HCT116 (cell line): ENCODE measurements at regions not wholly inside any gene's neighbourhood (a gene's known extent, or its start where the extent isn't known, plus 50 kb on each side); places are given as distances from the start of the nearest gene placed in this dataset.

ENCODE experiments used
- ATAC-seq: fragments of 200-7000 bp; cut with Tn5 transposase; 2 replicates; pipeline ENCODE4 v1.9.1; 2020; ENCODE audit warnings: mild to moderate bottlenecking, moderate library complexity
- BruUV-seq: library from RNA; stranded (reverse); fragments of 400-500 nt; replicated peaks from 2 replicates; lab custom pipeline; 2021; lab: Mats Ljungman, UMichigan
- CTCF ChIA-PET: fragments of 300-600 bp; sonication (Branson Sonifier 250); formaldehyde crosslinking; loops from one replicate; lab custom pipeline; 2021; ENCODE audit warnings: antibody characterized with exemption; lab: Charles Lee
- POLR2A ChIA-PET: fragments of 300-600, 350-600 bp; sonication (Branson Sonifier 250); formaldehyde crosslinking; loops from one replicate; lab custom pipeline; 2021; ENCODE audit warnings: antibody characterized with exemption; lab: Charles Lee
- RAD21 ChIA-PET, 2 experiments: fragments of 300-600 bp; sonication (Branson Sonifier 250); formaldehyde crosslinking; loops; one replicate each; lab custom pipeline; 2023; ENCODE audit warnings: low total read pairs in 2 of 2; ENCODE audit not compliant: uncharacterized antibody in 2 of 2, unreplicated experiment in 2 of 2, low non-redundant PET in 1 of 2; lab: Charles Lee
- DNase-seq: peaks from one replicate; pipeline ENCODE4 v3.0.0-alpha.2; 2010; ENCODE audit warnings: low read depth, low spot score
- H2AFZ ChIP-seq: fragments of 200-600 bp; shearing (Covaris generic), sonication (generic); 2 replicates; pipeline ENCODE4 v1.6.1; 2017; ENCODE audit warnings: low read depth, mixed run types, mixed read lengths, antibody characterized with exemption, low read length; ENCODE audit not compliant: poor library complexity, severe bottlenecking
- H3K27ac ChIP-seq: 2 replicates; pipeline ENCODE4 v1.5.1; 2012; ENCODE audit warnings: low read depth, low read length
- H3K27me3 ChIP-seq: fragments of 200-600 bp; sonication (generic); 2 replicates; pipeline ENCODE4 v1.6.1; 2016; ENCODE audit warnings: mixed run types, low read length, mixed read lengths; ENCODE audit not compliant: insufficient read depth
- H3K36me3 ChIP-seq, 2 experiments: fragments of 200-500 bp in 1 of 2; fragments of 200-600 bp in 1 of 2; sonication (Bioruptor generic) in 1 of 2; sonication (generic) in 1 of 2; 2 replicates each; pipeline versions ENCODE4 v1.5.1 to v1.6.1; 2014 to 2016; ENCODE audit warnings: low read length in 2 of 2, inconsistent platforms in 1 of 2, mixed read lengths in 1 of 2, mixed run types in 1 of 2; ENCODE audit not compliant: insufficient read depth in 2 of 2, control insufficient read depth in 1 of 2
- H3K4me1 ChIP-seq, 2 experiments: fragments of 200-600 bp in 1 of 2; sonication (generic) in 1 of 2; 2 replicates each; pipeline versions ENCODE4 v1.5.1 to v1.6.1; 2012 to 2017; ENCODE audit warnings: low read length in 2 of 2, inconsistent platforms in 1 of 2, mild to moderate bottlenecking in 1 of 2, mixed read lengths in 1 of 2, mixed run types in 1 of 2, moderate library complexity in 1 of 2; ENCODE audit not compliant: insufficient read depth in 2 of 2, control insufficient read depth in 1 of 2
- H3K4me2 ChIP-seq: fragments of 200-600 bp; sonication (generic); 2 replicates; pipeline ENCODE4 v1.6.1; 2017; ENCODE audit warnings: mixed run types, low read length, mixed read lengths
- H3K4me3 ChIP-seq, 2 experiments: fragments of 200-600 bp in 1 of 2; sonication (generic) in 1 of 2; replicated peaks in 1 of 2; 2 replicates each; pipeline ENCODE4 v1.5.1; 2011 to 2016; ENCODE audit warnings: low read length in 2 of 2, control low read depth in 1 of 2, low read depth in 1 of 2, mild to moderate bottlenecking in 1 of 2, mixed read lengths in 1 of 2, mixed run types in 1 of 2
- H3K79me2 ChIP-seq: fragments of 200-600 bp; sonication (generic); 2 replicates; pipeline ENCODE4 v1.6.1; 2017; ENCODE audit warnings: mild to moderate bottlenecking, mixed run types, low read length, moderate library complexity, mixed read lengths; ENCODE audit not compliant: insufficient read depth
- H3K9ac ChIP-seq: fragments of 200-600 bp; sonication (generic); 2 replicates; pipeline ENCODE4 v1.6.1; 2016; ENCODE audit warnings: low read length, mixed read lengths
- H3K9me2 ChIP-seq: fragments of 200-600 bp; sonication (generic), shearing (Covaris generic); 2 replicates; pipeline ENCODE4 v1.6.1; 2017; ENCODE audit warnings: mixed run types, mild to moderate bottlenecking, moderate library complexity; ENCODE audit not compliant: insufficient read depth
- H3K9me3 ChIP-seq, 2 experiments: fragments of 200-500 bp in 1 of 2; fragments of 200-600 bp in 1 of 2; sonication (Bioruptor generic) in 1 of 2; sonication (generic) in 1 of 2; 2 replicates each; pipeline ENCODE4 v1.6.1; 2014 to 2017; ENCODE audit warnings: low read length in 2 of 2, mixed read lengths in 2 of 2, inconsistent platforms in 1 of 2, low read depth in 1 of 2, mild to moderate bottlenecking in 1 of 2, mixed run types in 1 of 2, moderate library complexity in 1 of 2; ENCODE audit not compliant: control insufficient read depth in 1 of 2, insufficient read depth in 1 of 2
- H4K20me1 ChIP-seq: fragments of 200-600 bp; sonication (generic), shearing (Covaris generic); 2 replicates; pipeline ENCODE4 v1.6.1; 2017; ENCODE audit warnings: mixed run types, mild to moderate bottlenecking, moderate library complexity; ENCODE audit not compliant: insufficient read depth
- CEBPB ChIP-seq: IDR thresholded peaks from 2 replicates; pipeline ENCODE4 v1.6.1; 2012; ENCODE audit warnings: low read depth
- EGR1 ChIP-seq: IDR thresholded peaks from 2 replicates; pipeline ENCODE4 v1.6.1; 2012; ENCODE audit warnings: low read depth
- ELF1 ChIP-seq: IDR thresholded peaks from 2 replicates; pipeline ENCODE4 v1.6.1; 2012; ENCODE audit warnings: low read depth, borderline replicate concordance
- EZH2phosphoT487 ChIP-seq: fragments of 200-600 bp; IDR thresholded peaks from 2 replicates; pipeline ENCODE4 v1.6.1; 2018; ENCODE audit warnings: antibody characterized with exemption, borderline replicate concordance
- FOSL1 ChIP-seq: IDR thresholded peaks from 2 replicates; pipeline ENCODE4 v1.6.1; 2012; ENCODE audit warnings: low read depth
- JUND ChIP-seq: IDR thresholded peaks from 2 replicates; pipeline ENCODE4 v1.6.1; 2012
- POLR2AphosphoS5 ChIP-seq: IDR thresholded peaks from 2 replicates; pipeline ENCODE4 v1.6.1; 2011; ENCODE audit warnings: mild to moderate bottlenecking, low read depth, low read length, moderate library complexity
- RAD21 ChIP-seq: IDR thresholded peaks from 2 replicates; pipeline ENCODE4 v1.6.1; 2012; ENCODE audit warnings: low read depth, mild to moderate bottlenecking
- SIN3A ChIP-seq: IDR thresholded peaks from 2 replicates; pipeline ENCODE4 v1.6.1; 2012; ENCODE audit warnings: low read depth
- SRF ChIP-seq: IDR thresholded peaks from 2 replicates; pipeline ENCODE4 v1.6.1; 2012; ENCODE audit warnings: low read depth
- TCF7L2 ChIP-seq: IDR thresholded peaks from 2 replicates; pipeline ENCODE4 v1.7.0; 2011; ENCODE audit warnings: borderline replicate concordance, inconsistent platforms; ENCODE audit not compliant: insufficient read depth, insufficient read length; ENCODE audit errors: extremely low read depth
- YY1 ChIP-seq: IDR thresholded peaks from 2 replicates; pipeline ENCODE4 v1.6.1; 2011; ENCODE audit warnings: low read length, low read depth, moderate library complexity, mild to moderate bottlenecking; ENCODE audit not compliant: insufficient replicate concordance; ENCODE audit errors: extremely low read depth
- ZFX ChIP-seq: fragments of 450-650 bp; IDR thresholded peaks from 2 replicates; pipeline ENCODE4 v1.6.1; 2017
- ZNF274 ChIP-seq: fragments of 200-500 bp; sonication (Bioruptor generic); IDR thresholded peaks from 2 replicates; pipeline ENCODE4 v1.6.1; 2014; ENCODE audit warnings: mild to moderate bottlenecking, low read depth, low read length, inconsistent platforms
- intact Hi-C: fragments of 100-400 bp; cut with micrococcal nuclease; formaldehyde crosslinking; loops from 2 replicates; pipeline ENCODE4 v1.10.0; 2022
- TF ChIP-seq, protein P1 (sequence below): IDR thresholded peaks from 2 replicates; pipeline ENCODE4 v1.6.1; 2012; ENCODE audit warnings: low read depth
- TF ChIP-seq, protein P2 (sequence below): IDR thresholded peaks from 2 replicates; pipeline ENCODE4 v1.6.1; 2012
- TF ChIP-seq, protein P3 (sequence below): IDR thresholded peaks from 2 replicates; pipeline ENCODE4 v1.6.1; 2012

DNA sequence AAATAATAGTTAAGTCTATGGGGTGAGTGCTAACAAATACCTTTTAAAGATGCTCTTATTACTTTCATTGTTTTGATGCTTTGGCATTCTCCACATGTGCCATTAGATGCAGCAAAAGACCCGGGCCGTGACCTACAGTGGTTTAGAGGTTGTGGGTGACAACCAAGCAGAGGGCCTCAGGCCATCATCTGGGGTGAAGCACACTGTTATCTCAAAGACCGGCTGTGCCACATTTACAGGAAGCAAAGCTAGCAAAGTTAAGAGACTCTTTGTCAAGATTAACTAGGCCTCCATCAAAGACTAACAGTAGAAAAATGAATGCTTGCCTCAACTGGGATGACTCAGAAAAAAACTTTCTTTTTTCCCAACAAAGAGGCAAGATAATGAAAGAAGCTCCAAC, 695.3 kb downstream of the SATB2 start:
- Histone ChIP-seq H4K20me1 (no peaks in the 10 kb centered on the region), H3K27ac (no peak overlapping the region), H3K9me2 (no peaks in the 10 kb centered on the region), H3K27me3 (peaks cover 4% of the 10 kb centered on the region; the same call in 1 of the 2 replicates), H3K4me1 (no peaks in the 10 kb centered on the region), H2AFZ (no peak overlapping the region), H3K36me3 (no peaks in the 10 kb centered on the region), H3K9ac (no peak overlapping the region), H3K4me3 (no peak overlapping the region), H3K4me2 (no peak overlapping the region), H3K79me2 (no peaks in the 10 kb centered on the region), H3K9me3 (no peaks in the 10 kb centered on the region)
- DNase-seq = no peak
- no TSS peak for BruUV-seq
- POLR2A ChIA-PET = no interaction called here
- CTCF ChIA-PET = no interaction called here
- no peak for TF ChIP-seq CEBPB
- no peak for TF ChIP-seq SIN3A
- TF ChIP-seq TCF7L2 = no peak
- no peak for TF ChIP-seq ELF1
- no peak for TF ChIP-seq ZNF274
- no peak for TF ChIP-seq EGR1
- no peak for TF ChIP-seq FOSL1
- no peak for TF ChIP-seq ZFX
- TF ChIP-seq JUND = no peak
- no peak for ATAC-seq
- RAD21 ChIA-PET = no interaction called here
- intact Hi-C loops = no loop called here

DNA sequence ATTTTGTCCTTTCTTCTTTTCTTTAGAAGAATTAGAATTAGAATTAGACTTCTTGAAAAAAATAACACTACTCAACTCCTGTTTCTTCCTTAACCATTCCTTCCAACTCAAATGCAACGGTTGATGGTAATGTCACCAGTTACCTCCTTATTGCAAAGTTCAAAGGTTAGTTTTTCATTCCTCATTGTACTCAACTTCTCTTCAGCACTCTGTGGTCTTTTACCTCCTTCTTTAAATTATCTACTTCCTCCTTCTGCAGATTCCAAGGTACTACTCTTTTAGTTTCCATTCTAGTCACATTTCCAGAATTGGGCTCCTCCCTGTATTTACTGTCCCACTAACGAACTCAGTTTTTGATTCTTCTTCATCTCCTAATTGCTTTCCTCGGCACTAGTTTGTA, 700.7 kb downstream of the SATB2 start:
- Histone ChIP-seq H3K4me1 (no peaks in the 10 kb centered on the region), H3K4me3 (no peak overlapping the region), H3K4me2 (no peak overlapping the region), H3K36me3 (no peaks in the 10 kb centered on the region), H2AFZ (no peak overlapping the region), H3K79me2 (no peaks in the 10 kb centered on the region), H3K27ac (no peak overlapping the region)
- BruUV-seq = no TSS peak
- POLR2A ChIA-PET = no interaction called here
- intact Hi-C loops = no loop called here
- no peak for ATAC-seq
- no peak for TF ChIP-seq ZNF274
- TF ChIP-seq, protein P1, sequence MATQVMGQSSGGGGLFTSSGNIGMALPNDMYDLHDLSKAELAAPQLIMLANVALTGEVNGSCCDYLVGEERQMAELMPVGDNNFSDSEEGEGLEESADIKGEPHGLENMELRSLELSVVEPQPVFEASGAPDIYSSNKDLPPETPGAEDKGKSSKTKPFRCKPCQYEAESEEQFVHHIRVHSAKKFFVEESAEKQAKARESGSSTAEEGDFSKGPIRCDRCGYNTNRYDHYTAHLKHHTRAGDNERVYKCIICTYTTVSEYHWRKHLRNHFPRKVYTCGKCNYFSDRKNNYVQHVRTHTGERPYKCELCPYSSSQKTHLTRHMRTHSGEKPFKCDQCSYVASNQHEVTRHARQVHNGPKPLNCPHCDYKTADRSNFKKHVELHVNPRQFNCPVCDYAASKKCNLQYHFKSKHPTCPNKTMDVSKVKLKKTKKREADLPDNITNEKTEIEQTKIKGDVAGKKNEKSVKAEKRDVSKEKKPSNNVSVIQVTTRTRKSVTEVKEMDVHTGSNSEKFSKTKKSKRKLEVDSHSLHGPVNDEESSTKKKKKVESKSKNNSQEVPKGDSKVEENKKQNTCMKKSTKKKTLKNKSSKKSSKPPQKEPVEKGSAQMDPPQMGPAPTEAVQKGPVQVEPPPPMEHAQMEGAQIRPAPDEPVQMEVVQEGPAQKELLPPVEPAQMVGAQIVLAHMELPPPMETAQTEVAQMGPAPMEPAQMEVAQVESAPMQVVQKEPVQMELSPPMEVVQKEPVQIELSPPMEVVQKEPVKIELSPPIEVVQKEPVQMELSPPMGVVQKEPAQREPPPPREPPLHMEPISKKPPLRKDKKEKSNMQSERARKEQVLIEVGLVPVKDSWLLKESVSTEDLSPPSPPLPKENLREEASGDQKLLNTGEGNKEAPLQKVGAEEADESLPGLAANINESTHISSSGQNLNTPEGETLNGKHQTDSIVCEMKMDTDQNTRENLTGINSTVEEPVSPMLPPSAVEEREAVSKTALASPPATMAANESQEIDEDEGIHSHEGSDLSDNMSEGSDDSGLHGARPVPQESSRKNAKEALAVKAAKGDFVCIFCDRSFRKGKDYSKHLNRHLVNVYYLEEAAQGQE = no peak
- TF ChIP-seq SRF = no peak
- TF ChIP-seq EZH2phosphoT487 = no peak
- TF ChIP-seq, protein P2, sequence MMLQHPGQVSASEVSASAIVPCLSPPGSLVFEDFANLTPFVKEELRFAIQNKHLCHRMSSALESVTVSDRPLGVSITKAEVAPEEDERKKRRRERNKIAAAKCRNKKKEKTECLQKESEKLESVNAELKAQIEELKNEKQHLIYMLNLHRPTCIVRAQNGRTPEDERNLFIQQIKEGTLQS = no peak
- TF ChIP-seq YY1 = no peak
- TF ChIP-seq ZFX = no peak
- TF ChIP-seq, protein P3, sequence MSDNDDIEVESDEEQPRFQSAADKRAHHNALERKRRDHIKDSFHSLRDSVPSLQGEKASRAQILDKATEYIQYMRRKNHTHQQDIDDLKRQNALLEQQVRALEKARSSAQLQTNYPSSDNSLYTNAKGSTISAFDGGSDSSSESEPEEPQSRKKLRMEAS = no peak
- TF ChIP-seq RAD21 = no peak
- no peak for TF ChIP-seq CEBPB
- no peak for TF ChIP-seq POLR2AphosphoS5
- TF ChIP-seq, all 23 proteins: peak for 0
- no peaks in the 10 kb centered on the region for H3K9me3 ChIP-seq
- no peak for DNase-seq
- no peaks in the 10 kb centered on the region for H3K27me3 ChIP-seq
- H4K20me1 ChIP-seq = no peaks in the 10 kb centered on the region
- H3K9ac ChIP-seq = no peak overlapping the region
- CTCF ChIA-PET = no interaction called here
- H3K9me2 ChIP-seq = no peaks in the 10 kb centered on the region
- RAD21 ChIA-PET = no interaction called here
